ENCODE measurements at regions not wholly inside any gene's neighbourhood (a gene's known extent, or its start where the extent isn't known, plus 50 kb on each side); places are given as distances from the start of the nearest gene placed in this dataset.

DNA sequence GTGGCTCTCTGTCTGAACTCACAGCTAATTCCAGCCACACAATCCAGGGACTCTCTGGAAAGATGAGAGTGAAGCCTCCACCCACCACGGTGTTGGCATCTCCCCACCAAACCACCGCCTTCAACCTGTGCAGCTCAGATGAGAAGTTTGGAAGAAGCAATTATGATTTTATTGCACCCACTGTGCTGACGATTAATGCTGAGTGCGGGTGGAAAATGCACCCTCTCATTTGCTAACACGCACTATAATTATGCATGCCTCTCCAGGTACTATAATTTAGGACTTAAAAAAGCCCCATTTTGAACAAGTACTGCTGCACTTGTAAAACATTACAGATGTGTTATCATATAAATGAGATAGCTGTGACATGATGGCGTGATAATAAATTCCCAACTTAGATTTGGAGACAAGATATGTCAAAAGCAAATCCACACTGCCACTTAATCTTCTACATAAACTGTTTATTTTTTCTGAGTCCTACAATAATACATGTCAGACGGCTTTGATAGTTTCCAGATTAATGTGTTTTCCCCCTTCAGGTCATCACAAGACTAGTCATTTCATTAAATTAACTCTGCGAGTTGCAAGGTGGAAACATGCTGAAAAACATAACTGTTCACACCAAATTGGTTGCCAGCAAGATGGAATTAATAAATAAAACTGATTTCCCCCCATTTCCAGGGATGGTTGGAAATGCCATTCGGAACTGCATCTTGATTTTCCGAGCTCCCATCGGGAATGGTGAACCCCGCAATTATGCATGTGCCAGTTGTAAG, 466.5 kb upstream of the MAF start:
- H3K4me3 ChIP-seq: no peak overlapping the region
- no peak overlapping the region for H3K27ac ChIP-seq
- TF ChIP-seq, protein P1, sequence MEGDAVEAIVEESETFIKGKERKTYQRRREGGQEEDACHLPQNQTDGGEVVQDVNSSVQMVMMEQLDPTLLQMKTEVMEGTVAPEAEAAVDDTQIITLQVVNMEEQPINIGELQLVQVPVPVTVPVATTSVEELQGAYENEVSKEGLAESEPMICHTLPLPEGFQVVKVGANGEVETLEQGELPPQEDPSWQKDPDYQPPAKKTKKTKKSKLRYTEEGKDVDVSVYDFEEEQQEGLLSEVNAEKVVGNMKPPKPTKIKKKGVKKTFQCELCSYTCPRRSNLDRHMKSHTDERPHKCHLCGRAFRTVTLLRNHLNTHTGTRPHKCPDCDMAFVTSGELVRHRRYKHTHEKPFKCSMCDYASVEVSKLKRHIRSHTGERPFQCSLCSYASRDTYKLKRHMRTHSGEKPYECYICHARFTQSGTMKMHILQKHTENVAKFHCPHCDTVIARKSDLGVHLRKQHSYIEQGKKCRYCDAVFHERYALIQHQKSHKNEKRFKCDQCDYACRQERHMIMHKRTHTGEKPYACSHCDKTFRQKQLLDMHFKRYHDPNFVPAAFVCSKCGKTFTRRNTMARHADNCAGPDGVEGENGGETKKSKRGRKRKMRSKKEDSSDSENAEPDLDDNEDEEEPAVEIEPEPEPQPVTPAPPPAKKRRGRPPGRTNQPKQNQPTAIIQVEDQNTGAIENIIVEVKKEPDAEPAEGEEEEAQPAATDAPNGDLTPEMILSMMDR (IDR thresholded peaks at IDR 0.05): no peak
- intact Hi-C loops (cut with DNase I): no loop called here
- no peaks in the 10 kb centered on the region for H3K27me3 ChIP-seq (ENCODE audit: insufficient read depth in 3 of 3, low read length in 2 of 3)
- H3K4me1 ChIP-seq: no peaks in the 10 kb centered on the region
- no peaks in the 10 kb centered on the region for H3K9me3 ChIP-seq
- 81 to 85% (median 85%) methylated on average over 12 of the region's 12 CpGs for WGBS, 3 donors
- ATAC-seq (no peak), DNase-seq (no peak)
- H3K36me3 ChIP-seq (ENCODE audit: insufficient read depth in 1 of 2, low read depth in 1 of 2): no peaks in the 10 kb centered on the region

DNA sequence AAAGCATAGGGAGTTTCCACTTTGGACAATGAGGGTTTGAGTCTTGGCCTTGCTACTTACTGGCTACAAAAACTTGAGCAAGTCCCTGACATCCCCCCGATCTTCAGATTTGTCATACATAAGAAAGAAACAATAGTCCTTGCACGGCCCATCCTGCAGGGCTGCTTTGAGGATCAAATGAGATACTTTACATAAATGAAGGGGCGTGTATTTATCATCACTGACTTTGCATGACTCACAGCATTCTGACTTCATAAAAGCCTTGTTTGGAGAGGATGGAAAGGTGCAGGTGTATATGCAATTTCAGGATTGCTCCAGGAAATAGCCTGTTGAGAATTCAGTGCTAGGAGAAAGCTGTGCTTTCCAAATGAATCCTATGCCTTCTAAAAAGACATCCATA, 465.0 kb upstream of the MAF start:
- TF ChIP-seq, protein P1 (IDR thresholded peaks at IDR 0.05): no peak
- intact Hi-C loops (cut with DNase I): no loop called here
- 66 to 79% (median 71%) methylated on average over 3 of the region's 3 CpGs for WGBS, 3 donors

DNA sequence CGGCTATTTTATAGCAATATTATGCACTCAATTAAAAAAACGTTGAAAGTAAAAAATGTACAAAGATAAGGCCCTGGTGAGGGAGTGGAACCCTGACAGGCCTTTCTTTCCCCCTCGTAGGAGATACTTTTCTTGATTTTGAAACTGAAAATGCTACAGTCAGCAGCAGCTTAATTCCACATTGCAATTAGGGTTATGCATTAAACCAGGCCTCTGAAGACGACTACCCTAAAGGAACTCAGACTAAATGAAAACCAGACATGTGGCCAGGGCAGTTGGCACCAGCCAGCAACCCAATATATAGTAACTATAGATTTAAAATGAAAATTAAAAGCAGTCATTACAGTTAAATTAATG, 463.2 kb upstream of the MAF start:
- no peak for ATAC-seq
- WGBS, 3 donors: 72 to 79% (median 77%) methylated on average over 4 of the region's 4 CpGs
- Histone ChIP-seq H3K9me3 (no peaks in the 10 kb centered on the region), H3K4me3 (no peak overlapping the region), H3K27me3 (ENCODE audit: insufficient read depth in 3 of 3, low read length in 2 of 3) (no peaks in the 10 kb centered on the region), H3K27ac (no peak overlapping the region), H3K36me3 (ENCODE audit: insufficient read depth in 1 of 2, low read depth in 1 of 2) (no peaks in the 10 kb centered on the region), H3K4me1 (no peaks in the 10 kb centered on the region)
- TF ChIP-seq, protein P1 (IDR thresholded peaks at IDR 0.05): no peak
- DNase-seq: no peak
- intact Hi-C loops (cut with DNase I): no loop called here

More for the DNA sequence above, 465.0 kb upstream of the MAF start:
- ATAC-seq (no peak), DNase-seq (no peak)
- H3K36me3 ChIP-seq (ENCODE audit: insufficient read depth in 1 of 2, low read depth in 1 of 2): no peaks in the 10 kb centered on the region
- H3K27ac ChIP-seq: no peak overlapping the region
- no peaks in the 10 kb centered on the region for H3K27me3 ChIP-seq (ENCODE audit: insufficient read depth in 3 of 3, low read length in 2 of 3)
- no peak overlapping the region for H3K4me3 ChIP-seq
- no peaks in the 10 kb centered on the region for H3K9me3 ChIP-seq
- H3K4me1 ChIP-seq: no peaks in the 10 kb centered on the region

DNA sequence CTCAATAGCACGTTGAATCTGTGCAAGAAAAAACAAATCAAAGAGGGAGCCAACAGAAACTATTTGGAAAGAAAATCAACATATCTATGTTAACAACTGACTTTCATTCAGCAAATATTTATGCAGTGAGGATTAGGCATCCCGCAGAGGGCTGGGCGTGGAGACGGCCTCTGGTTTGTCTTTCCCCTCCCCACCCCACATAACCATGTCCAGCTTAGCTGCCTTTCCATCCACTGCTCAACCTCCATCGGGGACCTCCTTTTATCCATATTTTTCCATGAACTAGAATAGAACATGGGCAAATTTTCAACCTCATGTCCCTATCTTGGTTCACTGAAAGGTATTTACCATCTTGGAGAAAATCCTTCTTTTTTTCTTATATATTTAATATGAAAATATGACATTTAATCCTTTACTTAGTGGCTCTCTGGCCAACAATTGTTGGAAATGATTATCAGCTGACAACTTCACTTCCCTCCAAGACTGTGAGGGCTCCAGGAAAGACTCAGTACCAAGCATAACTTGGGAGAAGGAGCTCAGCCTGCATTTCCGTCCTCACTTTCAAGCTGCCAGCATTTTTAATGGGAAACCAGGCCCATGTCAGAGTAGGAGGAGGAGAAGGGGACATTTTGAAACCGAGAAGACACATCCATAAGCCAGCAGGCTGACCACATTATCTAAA, 462.6 kb upstream of the MAF start:
- TF ChIP-seq, protein P1 (IDR thresholded peaks at IDR 0.05): no peak
- no peaks in the 10 kb centered on the region for H3K36me3 ChIP-seq (ENCODE audit: insufficient read depth in 1 of 2, low read depth in 1 of 2)
- no peak for DNase-seq
- 73 to 78% (median 76%) methylated on average over 7 of the region's 7 CpGs for WGBS, 3 donors
- H3K9me3 ChIP-seq: no peaks in the 10 kb centered on the region
- H3K4me1 ChIP-seq: no peaks in the 10 kb centered on the region
- H3K27me3 ChIP-seq (ENCODE audit: insufficient read depth in 3 of 3, low read length in 2 of 3): no peaks in the 10 kb centered on the region
- intact Hi-C loops (cut with DNase I): no loop called here
- no peak for ATAC-seq
- no peak overlapping the region for H3K27ac ChIP-seq
- no peak overlapping the region for H3K4me3 ChIP-seq
